RWPE2 (cell line): ENCODE measurements at regions not wholly inside any gene's neighbourhood (a gene's known extent, or its start where the extent isn't known, plus 50 kb on each side); places are given as distances from the start of the nearest gene placed in this dataset.
"Not testable (repeated sequence)": the region's sequence is repeated elsewhere in the genome, so short reads cannot be mapped to it uniquely, and the experiment has no call there.

Experiments
- ATAC-seq: fragments of 200-7000 bp; cut with Tn5 transposase; 3 replicates; pipeline ENCODE4 v1.9.1; 2021; ENCODE audit warnings: low read depth
- DNase-seq: peaks from one replicate; pipeline ENCODE4 v3.0.0-alpha.2; 2020; ENCODE audit warnings: low spot score
- H3K27ac ChIP-seq: fragments of 450-650 bp; 2 replicates; pipeline ENCODE4 v1.5.1; 2017; ENCODE audit warnings: mild to moderate bottlenecking; ENCODE audit not compliant: poor library complexity, severe bottlenecking
- H3K27me3 ChIP-seq: fragments of 250-450 bp; sonication (Bioruptor Pico); 2 replicates; pipeline ENCODE4 v1.5.1; 2021; ENCODE audit warnings: mild to moderate bottlenecking, moderate library complexity; ENCODE audit not compliant: insufficient read depth, poor library complexity, severe bottlenecking
- H3K36me3 ChIP-seq: fragments of 250-450 bp; sonication (Bioruptor Pico); 2 replicates; pipeline ENCODE4 v1.5.1; 2020; ENCODE audit warnings: low read depth, mild to moderate bottlenecking, moderate library complexity
- H3K4me1 ChIP-seq: fragments of 250-450 bp; sonication (Bioruptor Pico); 2 replicates; pipeline ENCODE4 v1.5.1; 2021; ENCODE audit warnings: mild to moderate bottlenecking, moderate library complexity; ENCODE audit not compliant: insufficient read depth, poor library complexity, severe bottlenecking
- H3K4me3 ChIP-seq: fragments of 250-450 bp; sonication (Bioruptor Pico); 2 replicates; pipeline ENCODE4 v1.5.1; 2021; ENCODE audit warnings: mild to moderate bottlenecking, moderate library complexity; ENCODE audit not compliant: severe bottlenecking
- H3K9me3 ChIP-seq: fragments of 250-450 bp; sonication (Bioruptor Pico); 2 replicates; pipeline ENCODE4 v1.5.1; 2021; ENCODE audit warnings: mild to moderate bottlenecking, moderate library complexity; ENCODE audit not compliant: severe bottlenecking

- ATAC-seq, H3K9me3 ChIP-seq, H3K4me3 ChIP-seq, H3K27ac ChIP-seq, H3K4me1 ChIP-seq, H3K36me3 ChIP-seq, H3K27me3 ChIP-seq, DNase-seq: not testable (repeated sequence)
These were observed 151.2 kb downstream of the GTF2IRD2B start for GRCh38 chr7:75243638-75244037.

- H3K4me1 ChIP-seq, H3K36me3 ChIP-seq, H3K27me3 ChIP-seq, DNase-seq, ATAC-seq, H3K27ac ChIP-seq, H3K9me3 ChIP-seq, H3K4me3 ChIP-seq: not testable (repeated sequence)
These were observed 147.2 kb upstream of the TRIM73 start for GRCh38 chr7:75248216-75248615.

GRCh38 chr7:75254238-75254637 lies 141.2 kb upstream of the TRIM73 start:
- ATAC-seq, H3K36me3 ChIP-seq, H3K9me3 ChIP-seq, H3K4me3 ChIP-seq, H3K27me3 ChIP-seq, DNase-seq, H3K4me1 ChIP-seq, H3K27ac ChIP-seq: not testable (repeated sequence)

- not testable (repeated sequence) for H3K27me3 ChIP-seq, H3K4me1 ChIP-seq, H3K9me3 ChIP-seq, H3K36me3 ChIP-seq, DNase-seq, H3K4me3 ChIP-seq, H3K27ac ChIP-seq
- peak; percentile 58; the same call in 2 of the 3 replicates for ATAC-seq
These were observed 138.0 kb upstream of the TRIM73 start for GRCh38 chr7:75257442-75257841.

GRCh38 chr7:75259454-75260003 lies 135.9 kb upstream of the TRIM73 start:
- not testable (repeated sequence) for H3K9me3 ChIP-seq, H3K36me3 ChIP-seq, H3K27me3 ChIP-seq, H3K4me1 ChIP-seq, ATAC-seq, H3K4me3 ChIP-seq, H3K27ac ChIP-seq, DNase-seq

- H3K4me1 ChIP-seq, H3K27me3 ChIP-seq, H3K4me3 ChIP-seq, H3K9me3 ChIP-seq, H3K27ac ChIP-seq, ATAC-seq, H3K36me3 ChIP-seq, DNase-seq: not testable (repeated sequence)
These were observed 133.8 kb upstream of the TRIM73 start for GRCh38 chr7:75261660-75262059.

GRCh38 chr7:75268158-75268557 lies 127.3 kb upstream of the TRIM73 start:
- not testable (repeated sequence) for DNase-seq, H3K27me3 ChIP-seq, H3K4me3 ChIP-seq, H3K4me1 ChIP-seq, H3K36me3 ChIP-seq, H3K27ac ChIP-seq, H3K9me3 ChIP-seq
- peak; percentile 61; the same call in 2 of the 3 replicates for ATAC-seq

- DNase-seq, ATAC-seq, H3K27ac ChIP-seq, H3K9me3 ChIP-seq, H3K27me3 ChIP-seq, H3K4me3 ChIP-seq, H3K36me3 ChIP-seq, H3K4me1 ChIP-seq: not testable (repeated sequence)
These were observed 126.3 kb upstream of the TRIM73 start for GRCh38 chr7:75269159-75269558.

- H3K27me3 ChIP-seq, DNase-seq, H3K36me3 ChIP-seq, H3K4me1 ChIP-seq, H3K27ac ChIP-seq, H3K4me3 ChIP-seq, H3K9me3 ChIP-seq, ATAC-seq: not testable (repeated sequence)
These were observed 121.3 kb upstream of the TRIM73 start for GRCh38 chr7:75274114-75274513.
